Sciatic nerve (tissue), 2 donors: ENCODE measurements at regions not wholly inside any gene's neighbourhood (a gene's known extent, or its start where the extent isn't known, plus 50 kb on each side); places are given as distances from the start of the nearest gene placed in this dataset.

Experiments
- ATAC-seq: fragments of 200-7000 bp; cut with Tn5 transposase; one replicate; pipeline ENCODE4 v1.9.1; 2020; ENCODE audit warnings: mild to moderate bottlenecking, moderate library complexity
- DNase-seq: peaks from one replicate; pipeline ENCODE4 v3.0.0-alpha.2; 2020; ENCODE audit warnings: low spot score
- intact Hi-C: fragments of 100-400 bp; cut with DNase I; formaldehyde crosslinking; loops from one replicate; pipeline ENCODE4 v1.14.2; 2022
- donor health status: DM: no; HTN: no; CAD: no.
- donor health status: DM: no; HTN: no; CAD: no.

GRCh38 chr4:151911970-151912369 lies 151.2 kb upstream of the GATB start:
- intact Hi-C loops = no loop called here
- no peak for DNase-seq
- ATAC-seq = peak; percentile 61

DNA sequence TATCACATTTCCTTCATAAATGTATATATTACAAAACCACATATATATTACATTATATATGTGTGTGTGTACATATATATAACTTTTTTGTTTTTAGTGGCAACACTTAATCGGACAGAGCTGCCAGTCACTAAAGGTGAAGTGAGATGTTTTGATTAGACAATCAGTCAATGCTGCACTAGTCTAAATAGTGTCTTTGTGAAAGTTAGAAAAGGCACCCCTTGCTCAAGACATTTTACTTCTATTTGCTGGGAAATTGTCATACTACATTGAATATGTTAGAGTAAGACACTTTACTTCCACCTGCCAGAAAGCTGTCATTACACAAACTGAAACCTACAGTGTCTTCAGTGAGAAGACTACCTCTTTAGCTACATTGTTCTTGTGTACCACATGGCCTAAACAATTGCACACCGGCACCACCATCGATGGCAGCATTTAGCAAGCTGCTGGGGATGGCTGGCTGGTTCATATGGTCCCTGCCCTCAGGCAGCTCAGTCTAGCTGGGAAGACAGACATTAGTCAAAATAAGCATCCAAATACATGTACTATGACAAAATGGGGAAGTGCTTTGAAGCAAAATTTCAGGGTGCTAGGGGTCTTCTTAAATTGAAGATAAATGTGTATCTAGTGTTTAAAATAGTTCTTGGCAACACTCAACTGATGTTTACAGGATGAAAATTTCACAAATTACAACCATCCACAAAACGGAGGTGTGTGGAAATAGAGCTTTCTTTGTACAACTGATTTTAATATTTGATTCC lies 148.1 kb upstream of the GATB start:
- ATAC-seq (no peak), DNase-seq (no peak)
- intact Hi-C loops = no loop called here

GRCh38 chr4:151908201-151908600 lies 147.4 kb upstream of the GATB start:
- ATAC-seq = no peak
- intact Hi-C loops = no loop called here
- DNase-seq = no peak

DNA sequence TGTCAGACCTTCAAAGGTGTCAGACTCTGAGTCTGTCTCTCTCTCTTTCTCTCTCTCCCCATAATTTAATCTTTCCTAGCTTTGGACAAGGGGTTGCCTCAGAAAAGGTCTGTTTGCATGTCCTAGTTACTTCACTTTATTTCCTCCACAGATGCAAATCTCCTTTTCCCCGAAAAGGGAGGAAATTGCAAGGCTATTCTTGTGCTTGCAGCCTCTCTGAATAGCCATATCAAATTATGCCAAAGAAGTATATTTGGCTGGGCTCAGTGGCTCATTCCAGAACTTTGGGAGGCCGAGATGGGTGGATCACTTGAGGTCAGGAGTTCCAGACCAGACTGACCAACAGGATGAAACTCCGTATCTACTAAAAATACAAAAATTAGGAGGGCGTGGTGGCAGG lies 145.6 kb upstream of the GATB start:
- intact Hi-C loops = no loop called here
- DNase-seq = no peak
- ATAC-seq = no peak

GRCh38 chr4:151905197-151905596 lies 144.4 kb upstream of the GATB start:
- no peak for DNase-seq
- intact Hi-C loops = no loop called here
- ATAC-seq = no peak

DNA sequence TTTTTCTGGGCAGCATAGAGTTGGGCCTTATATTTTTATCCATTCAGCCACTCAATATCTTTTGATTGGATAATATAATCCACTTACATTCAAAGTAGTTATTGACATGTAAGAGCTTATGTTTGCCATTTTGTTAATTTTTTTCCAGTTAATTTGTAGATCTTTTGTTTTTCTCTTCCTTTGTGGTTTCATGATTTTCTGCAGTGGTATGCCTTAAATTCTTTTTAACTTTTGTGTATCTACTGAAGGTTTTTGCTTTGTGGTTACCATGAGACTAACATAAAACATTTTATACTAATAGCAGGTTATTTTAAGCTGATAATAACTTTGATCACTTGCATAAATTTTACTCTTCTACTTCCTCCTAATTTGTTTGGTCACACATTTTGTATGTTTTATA lies 140.8 kb upstream of the GATB start:
- intact Hi-C loops = no loop called here
- ATAC-seq (no peak), DNase-seq (no peak)

DNA sequence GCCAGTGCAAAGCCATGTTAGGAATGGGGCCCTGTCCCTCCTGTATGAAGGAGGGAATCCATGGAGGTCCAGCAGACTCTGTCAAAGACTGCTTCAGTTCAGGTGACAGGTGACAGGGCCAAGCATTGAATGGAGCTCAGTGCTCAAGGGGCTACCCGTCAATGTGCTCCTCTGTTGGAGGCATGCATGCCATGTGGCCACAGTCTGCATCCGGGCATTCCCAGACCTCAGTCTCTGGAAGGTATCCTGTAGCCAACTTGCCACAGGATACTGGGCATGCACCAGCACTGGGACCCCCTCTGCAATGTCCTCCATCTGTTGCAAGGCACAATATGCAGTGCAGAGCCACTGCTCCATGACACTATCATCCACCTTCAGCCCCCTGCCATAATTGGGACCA lies 136.1 kb upstream of the GATB start:
- intact Hi-C loops = no loop called here
- DNase-seq (no peak), ATAC-seq (no peak)

- intact Hi-C loops = no loop called here
- no peak for ATAC-seq
- no peak for DNase-seq
These were observed 134.9 kb upstream of the GATB start for GRCh38 chr4:151895671-151896070.

DNA sequence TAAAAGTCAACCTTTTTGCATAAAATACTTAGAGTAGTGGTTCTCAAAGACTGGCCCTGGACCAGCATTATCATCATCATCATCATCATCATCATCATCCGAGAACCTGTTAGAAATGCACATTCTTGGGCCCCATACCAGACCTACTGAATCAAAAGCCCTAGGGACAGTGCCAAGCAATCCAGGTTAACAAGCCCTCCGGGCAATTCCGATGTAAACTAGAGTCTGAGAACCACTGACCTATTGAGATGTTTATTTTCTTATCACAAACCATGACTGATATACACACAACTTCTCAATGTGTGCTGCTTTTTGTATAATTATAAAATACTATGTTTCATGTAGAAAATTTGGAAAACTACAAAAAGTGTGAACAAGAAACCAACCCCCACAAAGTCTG lies 133.4 kb upstream of the GATB start:
- intact Hi-C loops = no loop called here
- DNase-seq (no peak), ATAC-seq (no peak)

GRCh38 chr4:151888367-151888866 lies 127.6 kb upstream of the GATB start:
- ATAC-seq (no peak), DNase-seq (no peak)
- intact Hi-C loops = no loop called here

GRCh38 chr4:151887816-151888180 lies 127.0 kb upstream of the GATB start:
- intact Hi-C loops = no loop called here
- DNase-seq = no peak
- no peak for ATAC-seq

GRCh38 chr4:151887031-151887815 lies 126.4 kb upstream of the GATB start:
- ATAC-seq (no peak), DNase-seq (no peak)
- intact Hi-C loops = no loop called here

DNA sequence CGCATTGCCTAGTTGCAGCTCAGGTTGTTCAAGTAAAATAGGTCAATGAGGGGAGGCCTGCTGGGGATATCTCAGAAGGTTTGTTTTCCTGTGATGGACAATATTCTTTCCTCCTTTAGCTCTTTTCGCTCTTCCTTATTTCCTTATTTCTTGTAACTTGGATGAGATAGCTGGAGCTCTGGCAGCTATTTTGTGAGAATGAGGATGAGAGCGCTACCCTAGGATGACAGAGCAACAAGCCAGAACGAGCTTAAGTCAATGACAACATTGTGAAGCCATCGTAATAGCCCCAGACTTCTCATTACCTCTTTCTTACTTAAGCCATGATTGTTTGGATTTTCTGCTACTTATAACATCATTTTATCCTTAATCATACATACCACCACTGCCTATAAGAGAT lies 124.3 kb upstream of the GATB start:
- ATAC-seq (no peak), DNase-seq (no peak)
- intact Hi-C loops = no loop called here

DNA sequence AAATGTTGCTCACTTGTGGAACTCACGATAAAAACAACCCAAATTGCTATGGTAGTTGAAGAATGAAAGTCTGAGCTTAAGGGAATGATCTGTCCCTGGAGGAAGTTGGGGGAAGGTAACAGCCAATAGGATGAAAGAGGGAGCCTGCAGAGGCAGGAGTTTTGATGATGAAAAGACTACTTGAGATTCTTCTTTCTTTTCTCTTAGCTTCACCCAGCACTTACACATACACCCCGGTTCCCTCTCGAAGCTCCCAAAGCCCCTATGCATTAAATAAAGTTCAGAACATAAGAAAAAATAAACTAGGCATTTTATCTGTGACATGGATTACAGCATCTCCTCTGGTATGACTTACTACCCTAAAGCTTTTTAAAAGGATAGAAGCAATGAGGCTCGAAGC lies 122.9 kb upstream of the GATB start:
- ATAC-seq (no peak), DNase-seq (no peak)
- intact Hi-C loops = no loop called here

GRCh38 chr4:151882072-151882803 lies 121.4 kb upstream of the GATB start:
- intact Hi-C loops = no loop called here
- no peak for ATAC-seq
- DNase-seq = no peak

- ATAC-seq = no peak
- intact Hi-C loops = no loop called here
These were observed 119.1 kb upstream of the GATB start for GRCh38 chr4:151879705-151880445.

GRCh38 chr4:151876381-151876988 lies 115.7 kb upstream of the GATB start:
- intact Hi-C loops = no loop called here
- ATAC-seq = no peak
- no peak for DNase-seq

More at GRCh38 chr4:151879705-151880445, 119.1 kb upstream of the GATB start:
- DNase-seq = no peak

GRCh38 chr4:151874328-151874727 lies 113.5 kb upstream of the GATB start:
- DNase-seq (no peak), ATAC-seq (no peak)
- intact Hi-C loops = no loop called here

DNA sequence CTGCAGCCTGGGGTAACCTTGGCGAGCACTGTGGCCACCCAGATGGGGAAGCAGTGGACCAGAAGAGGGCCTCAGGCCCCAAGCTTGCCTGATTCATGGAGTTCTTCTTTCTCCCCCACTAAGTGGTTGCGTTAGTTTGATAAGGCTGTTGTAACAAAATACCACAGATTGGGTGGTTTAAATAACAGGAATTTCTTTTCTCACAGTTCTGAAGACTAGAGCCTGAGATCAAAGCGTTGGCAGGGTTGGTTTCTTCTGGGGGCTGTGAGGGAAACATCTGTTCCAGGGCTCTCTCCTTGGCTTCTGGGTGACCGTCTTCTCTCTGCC lies 105.7 kb upstream of the GATB start:
- intact Hi-C loops = no loop called here
- peak; percentile 43 for ATAC-seq
- DNase-seq = no peak
